Stimulated activated CD4-positive, alpha-beta T cell treated with anti-CD3 and anti-CD28 coated beads, Interleukin-15, amount 100 ng/mL, for 48 hours (primary cell): ENCODE measurements at regions not wholly inside any gene's neighbourhood (a gene's known extent, or its start where the extent isn't known, plus 50 kb on each side); places are given as distances from the start of the nearest gene placed in this dataset.
"Not testable (repeated sequence)": the region's sequence is repeated elsewhere in the genome, so short reads cannot be mapped to it uniquely, and the experiment has no call there.

Source experiments
- DNase-seq, 2 donors: peaks; one replicate each; pipeline ENCODE4 v3.0.0-alpha.2; 2020; ENCODE audit warnings: low read depth in 2 of 2

GRCh38 chr5:130724658-130725057 lies 440.4 kb downstream of the HINT1 start:
- no peak for DNase-seq

GRCh38 chr5:130720355-130720754 lies 444.7 kb downstream of the HINT1 start:
- no peak for DNase-seq

- DNase-seq: no peak
These were observed 449.5 kb downstream of the HINT1 start for GRCh38 chr5:130715541-130715940.

GRCh38 chr5:130714200-130714599 lies 450.9 kb downstream of the HINT1 start:
- DNase-seq: no peak

- no peak for DNase-seq
These were observed 452.7 kb downstream of the HINT1 start for GRCh38 chr5:130712324-130712723.

- DNase-seq: no peak
These were observed 454.5 kb downstream of the HINT1 start for GRCh38 chr5:130710596-130710995.

- DNase-seq: no peak
These were observed 456.3 kb downstream of the HINT1 start for GRCh38 chr5:130708754-130709153.

GRCh38 chr5:130706696-130707095 lies 458.4 kb downstream of the HINT1 start:
- DNase-seq: no peak

- no peak for DNase-seq
These were observed 459.7 kb downstream of the HINT1 start for GRCh38 chr5:130705368-130705767.

GRCh38 chr5:130693509-130693908 lies 471.5 kb downstream of the HINT1 start:
- DNase-seq: no peak

- no peak for DNase-seq
These were observed 472.3 kb downstream of the HINT1 start for GRCh38 chr5:130692770-130693169.

- DNase-seq: no peak
These were observed 475.2 kb downstream of the HINT1 start for GRCh38 chr5:130689831-130690230.

GRCh38 chr5:130687085-130687733 lies 477.8 kb downstream of the HINT1 start:
- no peak for DNase-seq

GRCh38 chr5:130678637-130679036 lies 486.4 kb downstream of the HINT1 start:
- DNase-seq: no peak

GRCh38 chr5:130666462-130666861 lies 498.6 kb downstream of the HINT1 start:
- DNase-seq: no peak

- DNase-seq: no peak
These were observed 512.9 kb downstream of the HINT1 start for GRCh38 chr5:130652176-130652575.

GRCh38 chr5:130651440-130651839 lies 513.6 kb downstream of the HINT1 start:
- DNase-seq: no peak

GRCh38 chr5:130643321-130643720 lies 521.7 kb downstream of the HINT1 start:
- no peak for DNase-seq

GRCh38 chr5:130642461-130642860 lies 522.6 kb downstream of the HINT1 start:
- DNase-seq: no peak

GRCh38 chr5:130627145-130627544 lies 537.9 kb downstream of the HINT1 start:
- no peak for DNase-seq

- DNase-seq: no peak
These were observed 540.3 kb downstream of the HINT1 start for GRCh38 chr5:130624805-130625204.

GRCh38 chr5:130616161-130616560 lies 548.9 kb downstream of the HINT1 start:
- DNase-seq: no peak

GRCh38 chr5:130605234-130605633 lies 559.8 kb downstream of the HINT1 start:
- DNase-seq: no peak

GRCh38 chr5:130596647-130597046 lies 568.4 kb downstream of the HINT1 start:
- not testable (repeated sequence) for DNase-seq
